Cardiac muscle cell (in vitro differentiated cells and primary cell): ENCODE measurements at regions not wholly inside any gene's neighbourhood (a gene's known extent, or its start where the extent isn't known, plus 50 kb on each side); places are given as distances from the start of the nearest gene placed in this dataset.

ENCODE experiments used
- DNase-seq, 2 donors: peaks; one replicate each; pipeline versions ENCODE4 v3.0.0 to v3.0.0-alpha.2; 2010 to 2017; ENCODE audit warnings: low read depth in 1 of 2, low spot score in 1 of 2
- H3K27ac ChIP-seq: fragments of 200-600 bp; sonication (generic); 2 replicates; pipeline ENCODE4 v1.5.1; 2016
- H3K27me3 ChIP-seq: fragments of 200-600 bp; sonication (generic); 2 replicates; pipeline ENCODE4 v1.6.0; 2016; ENCODE audit warnings: control low read depth
- H3K36me3 ChIP-seq: fragments of 200-600 bp; sonication (generic); 2 replicates; pipeline ENCODE4 v1.5.1; 2016; ENCODE audit warnings: control low read depth
- H3K4me1 ChIP-seq: fragments of 200-600 bp; sonication (generic); 2 replicates; pipeline ENCODE4 v1.8.1; 2017; ENCODE audit warnings: low read depth, mild to moderate bottlenecking, mixed run types
- H3K4me3 ChIP-seq: fragments of 200-600 bp; sonication (generic); 2 replicates; pipeline ENCODE4 v1.5.1; 2016; ENCODE audit warnings: mild to moderate bottlenecking
- H3K9me3 ChIP-seq: fragments of 200-600 bp; sonication (generic); 2 replicates; pipeline ENCODE4 v1.5.1; 2017; ENCODE audit warnings: low read depth, mild to moderate bottlenecking, control low read depth
- CTCF ChIP-seq: IDR thresholded peaks from 2 replicates; pipeline ENCODE4 v1.5.1; 2012; ENCODE audit warnings: low read depth, mild to moderate bottlenecking, low read length

- DNase-seq = no peak
- no peaks in the 10 kb centered on the region for H3K27me3 ChIP-seq
- H3K36me3 ChIP-seq = no peaks in the 10 kb centered on the region
- H3K4me3 ChIP-seq = no peak overlapping the region
- no peaks in the 10 kb centered on the region for H3K4me1 ChIP-seq
- no peak for TF ChIP-seq CTCF
- no peaks in the 10 kb centered on the region for H3K9me3 ChIP-seq
- H3K27ac ChIP-seq = no peak overlapping the region
These were observed 107.1 kb downstream of the QRSL1 start for GRCh38 chr6:106736502-106736901.

DNA sequence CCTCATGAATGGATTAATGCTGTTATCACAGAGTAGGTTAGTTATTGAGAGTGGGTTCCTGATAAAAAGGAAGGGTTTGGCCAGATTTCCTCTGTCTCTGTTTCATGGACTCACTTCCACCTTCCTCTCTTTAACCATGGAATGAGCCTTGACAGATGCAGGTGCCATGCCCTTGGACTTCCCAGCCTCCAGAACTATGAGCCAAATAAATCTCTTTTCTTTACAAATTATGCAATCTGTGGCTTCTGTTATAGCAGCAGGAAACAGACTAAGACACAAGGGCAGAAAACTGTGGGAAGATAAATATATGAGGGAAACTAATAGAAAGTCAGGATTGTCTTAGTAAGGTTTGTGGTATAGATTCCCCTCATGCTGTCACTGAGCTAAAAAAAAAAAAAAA, 106.5 kb downstream of the QRSL1 start:
- no peak for DNase-seq
- H3K4me1 ChIP-seq = no peaks in the 10 kb centered on the region
- H3K9me3 ChIP-seq = no peaks in the 10 kb centered on the region
- no peaks in the 10 kb centered on the region for H3K36me3 ChIP-seq
- H3K4me3 ChIP-seq = no peak overlapping the region
- TF ChIP-seq CTCF = no peak
- no peaks in the 10 kb centered on the region for H3K27me3 ChIP-seq
- H3K27ac ChIP-seq = no peak overlapping the region

DNA sequence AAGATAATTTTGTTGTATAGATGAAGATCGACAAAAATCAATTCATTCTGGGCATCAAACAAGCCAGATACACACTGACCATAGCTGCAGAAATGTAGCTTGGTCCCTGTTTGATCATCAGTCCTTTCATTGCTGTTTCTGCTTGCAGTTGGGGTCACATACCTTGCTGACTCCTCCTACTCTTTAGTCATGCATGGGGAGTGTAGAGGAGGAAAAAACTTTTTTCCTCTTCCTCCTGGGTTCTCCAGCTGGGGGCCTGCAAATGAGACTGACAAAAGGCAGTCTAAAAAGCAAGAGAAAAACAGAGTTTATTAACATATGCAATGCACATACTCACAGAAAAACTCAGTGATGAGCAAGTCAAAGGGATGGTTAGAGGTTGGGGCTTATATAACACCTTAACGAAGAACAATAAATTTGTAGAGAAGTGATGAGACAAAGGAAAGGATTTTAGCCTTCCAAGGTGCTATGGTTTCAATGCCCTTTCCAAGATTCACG, 105.8 kb downstream of the QRSL1 start:
- no peaks in the 10 kb centered on the region for H3K27me3 ChIP-seq
- no peak for DNase-seq
- TF ChIP-seq CTCF = no peak
- H3K9me3 ChIP-seq = no peaks in the 10 kb centered on the region
- no peak overlapping the region for H3K27ac ChIP-seq
- H3K4me3 ChIP-seq = no peak overlapping the region
- H3K36me3 ChIP-seq = no peaks in the 10 kb centered on the region
- no peaks in the 10 kb centered on the region for H3K4me1 ChIP-seq

DNA sequence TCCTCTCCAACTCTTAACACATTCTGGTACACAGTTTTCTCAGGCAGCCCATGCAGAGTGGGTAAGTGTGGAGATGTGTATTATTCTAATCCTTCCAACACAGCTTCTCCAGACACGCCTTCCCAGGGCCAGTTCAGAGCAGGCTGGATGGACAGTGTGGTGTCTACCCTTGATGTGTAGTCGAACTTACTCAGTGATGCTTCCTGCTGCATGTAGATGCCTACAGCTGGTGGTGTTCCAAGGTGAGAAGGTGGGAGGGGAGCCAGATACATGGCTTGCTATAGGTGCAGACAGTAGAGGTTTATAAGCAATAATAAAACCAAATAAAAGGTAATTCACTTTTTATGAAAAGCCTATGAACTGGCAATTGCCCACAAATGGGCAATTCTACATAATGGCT, 104.0 kb downstream of the QRSL1 start:
- Histone ChIP-seq H3K36me3 (no peaks in the 10 kb centered on the region), H3K27ac (no peak overlapping the region), H3K27me3 (no peaks in the 10 kb centered on the region), H3K9me3 (no peaks in the 10 kb centered on the region), H3K4me1 (no peaks in the 10 kb centered on the region), H3K4me3 (no peak overlapping the region)
- no peak for TF ChIP-seq CTCF
- no peak for DNase-seq

- DNase-seq = no peak
These were observed 103.1 kb downstream of the QRSL1 start for GRCh38 chr6:106732376-106732940.

More at GRCh38 chr6:106732376-106732940, 103.1 kb downstream of the QRSL1 start:
- H3K27ac ChIP-seq = no peak overlapping the region
- no peaks in the 10 kb centered on the region for H3K27me3 ChIP-seq
- no peaks in the 10 kb centered on the region for H3K4me1 ChIP-seq
- no peaks in the 10 kb centered on the region for H3K36me3 ChIP-seq
- H3K4me3 ChIP-seq = no peak overlapping the region
- no peaks in the 10 kb centered on the region for H3K9me3 ChIP-seq
- TF ChIP-seq CTCF = no peak
